IPS-20b (cell line): ENCODE measurements at regions not wholly inside any gene's neighbourhood (a gene's known extent, or its start where the extent isn't known, plus 50 kb on each side); places are given as distances from the start of the nearest gene placed in this dataset.
"Not testable (repeated sequence)": the region's sequence is repeated elsewhere in the genome, so short reads cannot be mapped to it uniquely, and the experiment has no call there.

ENCODE experiments used
- H3K27ac ChIP-seq: one replicate; pipeline ENCODE4 v1.5.1; 2013; ENCODE audit warnings: low read length
- H3K27me3 ChIP-seq: 2 replicates; pipeline ENCODE4 v1.6.1; 2013; ENCODE audit warnings: mild to moderate bottlenecking, low read length, inconsistent platforms; ENCODE audit not compliant: insufficient read depth
- H3K36me3 ChIP-seq: 2 replicates; pipeline ENCODE4 v1.6.1; 2013; ENCODE audit warnings: low read depth, mild to moderate bottlenecking, inconsistent platforms, low read length, moderate library complexity; ENCODE audit not compliant: insufficient read depth
- H3K4me1 ChIP-seq: 2 replicates; pipeline ENCODE4 v1.6.1; 2013; ENCODE audit warnings: mild to moderate bottlenecking, control low read depth, inconsistent platforms, low read length, moderate library complexity; ENCODE audit not compliant: insufficient read depth
- H3K4me3 ChIP-seq: 2 replicates; pipeline ENCODE4 v1.5.1; 2013; ENCODE audit warnings: mild to moderate bottlenecking, low read length, inconsistent platforms
- H3K9ac ChIP-seq: 2 replicates; pipeline ENCODE4 v1.6.1; 2013; ENCODE audit warnings: low read depth, mild to moderate bottlenecking, inconsistent platforms, low read length, moderate library complexity
- H3K9me3 ChIP-seq: 2 replicates; pipeline ENCODE4 v1.6.1; 2013; ENCODE audit warnings: mild to moderate bottlenecking, low read depth, low read length, inconsistent platforms; ENCODE audit not compliant: insufficient read depth

- H3K9me3 ChIP-seq: no peaks in the 10 kb centered on the region
- H3K4me3 ChIP-seq: no peak overlapping the region
- H3K27ac ChIP-seq: no peak overlapping the region
- no peaks in the 10 kb centered on the region for H3K27me3 ChIP-seq
- H3K36me3 ChIP-seq: no peaks in the 10 kb centered on the region
- H3K9ac ChIP-seq: no peak overlapping the region
- no peaks in the 10 kb centered on the region for H3K4me1 ChIP-seq
These were observed 105.0 kb downstream of the NFKBIZ start for GRCh38 chr3:101954361-101954760.

DNA sequence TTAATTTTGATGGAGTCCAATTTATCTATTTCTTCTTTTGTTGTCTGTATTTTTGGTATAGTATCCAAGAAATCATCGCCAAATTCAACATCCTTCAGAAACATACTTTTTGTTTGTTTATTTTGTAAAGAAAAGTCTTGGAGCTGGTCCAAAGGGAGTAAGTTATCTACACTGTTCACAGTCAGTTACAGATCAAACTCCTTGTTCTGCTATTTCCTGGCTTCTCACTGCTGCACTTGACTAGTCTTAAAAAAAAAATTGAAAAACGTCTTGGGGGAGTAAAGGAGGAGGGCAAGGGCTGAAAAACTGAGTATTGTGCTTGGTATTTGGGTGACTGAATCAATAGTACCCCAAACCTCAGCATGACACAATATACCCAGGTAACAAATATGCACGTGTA is 105.6 kb downstream of the NFKBIZ start:
- no peak overlapping the region for H3K27ac ChIP-seq
- no peak overlapping the region for H3K4me3 ChIP-seq
- H3K4me1 ChIP-seq: no peaks in the 10 kb centered on the region
- H3K27me3 ChIP-seq: no peaks in the 10 kb centered on the region
- no peaks in the 10 kb centered on the region for H3K36me3 ChIP-seq
- H3K9ac ChIP-seq: no peak overlapping the region
- no peaks in the 10 kb centered on the region for H3K9me3 ChIP-seq

GRCh38 chr3:101962055-101962454 is 112.7 kb downstream of the NFKBIZ start:
- no peak overlapping the region for H3K27ac ChIP-seq
- H3K36me3 ChIP-seq: no peaks in the 10 kb centered on the region
- H3K9ac ChIP-seq: no peak overlapping the region
- no peaks in the 10 kb centered on the region for H3K27me3 ChIP-seq
- H3K4me1 ChIP-seq: no peaks in the 10 kb centered on the region
- H3K9me3 ChIP-seq: no peaks in the 10 kb centered on the region
- no peak overlapping the region for H3K4me3 ChIP-seq

GRCh38 chr3:101963902-101964362 is 114.6 kb downstream of the NFKBIZ start:
- Histone ChIP-seq H3K4me1 (no peaks in the 10 kb centered on the region), H3K9ac (no peak overlapping the region), H3K4me3 (no peak overlapping the region), H3K36me3 (no peaks in the 10 kb centered on the region), H3K27me3 (no peaks in the 10 kb centered on the region), H3K27ac (no peak overlapping the region), H3K9me3 (no peaks in the 10 kb centered on the region)

DNA sequence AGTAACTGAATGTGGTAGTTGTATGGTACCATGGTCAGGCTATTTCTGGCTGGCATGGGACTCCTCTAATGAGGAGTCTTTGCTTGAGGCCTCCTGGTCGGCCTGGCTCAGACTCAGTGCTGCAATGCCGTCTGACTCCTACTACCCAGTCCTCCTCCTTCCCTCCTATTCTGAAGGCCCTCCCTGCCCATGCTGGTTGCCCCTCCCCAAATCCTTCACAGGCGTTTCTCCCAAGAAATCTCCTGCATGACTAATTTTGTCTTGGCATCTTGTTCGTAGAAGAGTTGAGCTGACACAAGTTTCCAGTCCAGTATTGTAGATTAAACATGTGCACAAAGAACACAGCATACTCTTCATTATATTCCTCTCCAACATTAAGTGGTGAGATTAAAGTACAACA is 115.5 kb downstream of the NFKBIZ start:
- Histone ChIP-seq H3K4me1 (no peaks in the 10 kb centered on the region), H3K9ac (no peak overlapping the region; the same call in 1 of the 2 replicates), H3K4me3 (no peak overlapping the region), H3K9me3 (no peaks in the 10 kb centered on the region), H3K27ac (no peak overlapping the region), H3K27me3 (no peaks in the 10 kb centered on the region), H3K36me3 (no peaks in the 10 kb centered on the region)

- Histone ChIP-seq H3K36me3 (no peaks in the 10 kb centered on the region), H3K9ac (no peak overlapping the region), H3K27me3 (no peaks in the 10 kb centered on the region), H3K4me1 (no peaks in the 10 kb centered on the region), H3K4me3 (no peak overlapping the region), H3K9me3 (no peaks in the 10 kb centered on the region), H3K27ac (no peak overlapping the region)
These were observed 116.9 kb downstream of the NFKBIZ start for GRCh38 chr3:101966226-101966625.

- H3K27me3 ChIP-seq: no peaks in the 10 kb centered on the region
- H3K27ac ChIP-seq: no peak overlapping the region
- H3K9me3 ChIP-seq: no peaks in the 10 kb centered on the region
- no peak overlapping the region for H3K9ac ChIP-seq
- H3K36me3 ChIP-seq: no peaks in the 10 kb centered on the region
- no peak overlapping the region for H3K4me3 ChIP-seq
- H3K4me1 ChIP-seq: no peaks in the 10 kb centered on the region
These were observed 120.9 kb downstream of the NFKBIZ start for GRCh38 chr3:101970212-101970611.

DNA sequence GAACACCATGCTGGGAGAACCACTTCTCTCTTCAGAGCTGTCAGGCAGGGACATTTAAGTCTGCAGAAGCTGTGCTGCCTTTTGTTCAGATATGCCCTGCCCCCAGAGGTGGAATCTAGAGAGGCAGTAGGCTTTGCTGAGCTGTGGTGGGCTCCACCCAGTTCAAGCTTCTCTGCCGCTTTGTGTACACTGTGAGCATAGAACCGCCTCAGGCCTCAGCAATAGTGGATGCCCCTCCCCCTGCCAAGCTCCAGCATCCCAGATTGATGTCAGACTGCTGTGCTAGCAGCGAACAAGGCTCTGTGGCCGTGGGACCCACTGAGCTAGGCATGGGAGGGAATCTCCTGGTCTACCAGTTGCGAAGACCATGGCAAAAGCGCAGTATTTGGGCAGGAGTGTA is 121.6 kb downstream of the NFKBIZ start:
- Histone ChIP-seq H3K9ac (no peak overlapping the region), H3K9me3 (no peaks in the 10 kb centered on the region), H3K4me3 (no peak overlapping the region), H3K27me3 (no peaks in the 10 kb centered on the region), H3K36me3 (no peaks in the 10 kb centered on the region), H3K4me1 (no peaks in the 10 kb centered on the region), H3K27ac (no peak overlapping the region)

- Histone ChIP-seq H3K27me3 (no peaks in the 10 kb centered on the region), H3K36me3 (no peaks in the 10 kb centered on the region), H3K9ac (no peak overlapping the region), H3K9me3 (no peaks in the 10 kb centered on the region), H3K4me1 (no peaks in the 10 kb centered on the region), H3K4me3 (no peak overlapping the region), H3K27ac (no peak overlapping the region)
These were observed 123.3 kb downstream of the NFKBIZ start for GRCh38 chr3:101972430-101973162.

- Histone ChIP-seq H3K4me3 (no peak overlapping the region), H3K27ac (no peak overlapping the region), H3K36me3 (no peaks in the 10 kb centered on the region), H3K9me3 (no peaks in the 10 kb centered on the region), H3K9ac (no peak overlapping the region), H3K27me3 (no peaks in the 10 kb centered on the region), H3K4me1 (no peaks in the 10 kb centered on the region)
These were observed 123.8 kb downstream of the NFKBIZ start for GRCh38 chr3:101973163-101973505.

GRCh38 chr3:101975415-101975814 is 126.1 kb downstream of the NFKBIZ start:
- not testable (repeated sequence) for H3K4me1 ChIP-seq, H3K27me3 ChIP-seq, H3K27ac ChIP-seq, H3K36me3 ChIP-seq, H3K9ac ChIP-seq, H3K9me3 ChIP-seq, H3K4me3 ChIP-seq

DNA sequence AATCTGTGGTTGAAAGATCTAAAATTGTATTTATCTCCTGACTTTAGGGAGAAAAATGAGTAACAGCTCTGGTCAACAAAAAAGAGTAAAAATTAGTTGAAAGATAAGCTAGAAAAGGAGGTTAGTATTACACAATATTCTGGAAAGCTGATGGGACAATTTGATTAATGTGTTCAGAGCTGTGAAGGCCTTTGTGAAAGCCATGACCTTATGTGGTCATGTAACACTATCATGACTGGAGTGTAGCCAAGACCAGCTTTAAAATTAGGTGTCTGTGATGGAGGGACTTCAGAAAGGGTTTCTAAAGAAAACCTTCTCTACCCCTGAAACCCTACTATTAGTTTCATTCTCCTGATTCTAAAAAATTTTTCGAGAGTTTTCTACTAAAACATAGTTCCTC is 127.2 kb downstream of the NFKBIZ start:
- H3K27ac ChIP-seq: no peak overlapping the region

More for the DNA sequence above, 127.2 kb downstream of the NFKBIZ start:
- H3K27me3 ChIP-seq: no peaks in the 10 kb centered on the region
- H3K4me3 ChIP-seq: no peak overlapping the region
- no peaks in the 10 kb centered on the region for H3K4me1 ChIP-seq
- H3K9ac ChIP-seq: no peak overlapping the region
- no peaks in the 10 kb centered on the region for H3K9me3 ChIP-seq
- H3K36me3 ChIP-seq: no peaks in the 10 kb centered on the region
